HG03103 (cell line): ENCODE measurements at regions not wholly inside any gene's neighbourhood (a gene's known extent, or its start where the extent isn't known, plus 50 kb on each side); places are given as distances from the start of the nearest gene placed in this dataset.
"Not testable (repeated sequence)": the region's sequence is repeated elsewhere in the genome, so short reads cannot be mapped to it uniquely, and the experiment has no call there.

Experiments used
- ATAC-seq: cut with Tn5 transposase; IDR thresholded peaks from one replicate; pipeline ENCODE4 v1.9.1; 2021; ENCODE audit warnings: low read depth; ENCODE audit not compliant: unreplicated experiment

GRCh38 chr7:23931633-23932032 lies 221.6 kb downstream of the STK31 start:
- ATAC-seq = no peak

DNA sequence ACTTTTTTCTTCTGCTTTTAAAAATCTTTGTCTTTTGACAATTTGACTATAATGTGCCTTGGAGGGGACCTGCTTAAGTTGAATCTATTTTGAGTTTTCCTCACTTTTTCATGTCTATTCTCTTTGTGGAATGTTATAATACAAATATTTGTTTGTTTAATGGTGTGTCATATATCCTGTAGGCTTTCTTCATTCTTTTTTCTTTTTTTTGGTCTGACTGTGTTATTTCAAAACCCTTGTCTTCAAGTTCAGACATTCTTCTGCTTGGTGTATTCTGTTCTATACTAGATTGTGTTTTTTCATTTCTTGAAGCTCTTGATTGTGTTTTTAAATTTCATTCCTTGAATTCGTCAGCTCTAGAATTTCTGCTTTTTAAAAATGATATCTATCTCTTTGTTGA lies 228.2 kb downstream of the STK31 start:
- ATAC-seq = no peak

- no peak for ATAC-seq
These were observed 229.0 kb downstream of the STK31 start for GRCh38 chr7:23938937-23939552.

DNA sequence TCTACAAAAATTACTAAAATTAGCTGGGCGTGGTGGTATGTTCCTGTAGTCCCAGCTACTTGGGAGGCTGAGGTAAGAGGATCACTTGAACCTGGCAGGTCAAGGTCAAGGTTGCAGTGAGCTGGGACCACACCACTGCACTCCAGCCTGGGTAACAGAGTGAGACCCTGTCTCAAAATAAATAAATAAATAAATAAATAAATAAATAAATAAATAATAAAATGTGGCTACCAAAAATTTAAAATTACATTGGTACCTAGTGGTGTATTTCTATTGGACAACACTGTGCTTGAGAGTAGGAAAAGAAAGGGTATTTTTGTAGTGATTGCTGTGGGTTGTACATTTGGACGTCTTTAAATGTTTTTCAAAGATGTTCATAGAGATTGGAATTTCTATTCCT lies 229.7 kb downstream of the STK31 start:
- not testable (repeated sequence) for ATAC-seq

DNA sequence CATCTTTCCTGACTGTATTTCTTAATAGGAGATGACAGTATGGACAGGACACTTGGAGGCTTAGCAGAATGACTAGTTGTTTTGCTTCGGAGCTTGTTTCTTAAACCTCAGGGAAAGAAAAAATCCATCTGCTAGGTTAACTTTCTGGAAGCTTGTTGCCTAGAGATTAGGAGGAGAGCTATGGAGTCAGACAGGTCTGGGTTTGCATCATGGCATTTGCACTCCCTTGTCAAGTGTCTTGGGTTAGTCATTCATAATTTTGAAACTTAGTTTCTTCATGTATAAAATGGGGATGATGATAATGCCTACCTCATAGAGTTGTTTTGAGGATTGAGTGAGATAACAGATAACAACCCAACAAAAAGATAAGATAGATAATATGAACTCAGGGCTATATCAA lies 231.5 kb downstream of the STK31 start:
- ATAC-seq = no peak

GRCh38 chr7:23942032-23942431 lies 232.0 kb downstream of the STK31 start:
- ATAC-seq = no peak

- ATAC-seq = no peak
These were observed 234.1 kb downstream of the STK31 start for GRCh38 chr7:23944131-23944530.

GRCh38 chr7:23945472-23945871 lies 235.5 kb downstream of the STK31 start:
- ATAC-seq = no peak

DNA sequence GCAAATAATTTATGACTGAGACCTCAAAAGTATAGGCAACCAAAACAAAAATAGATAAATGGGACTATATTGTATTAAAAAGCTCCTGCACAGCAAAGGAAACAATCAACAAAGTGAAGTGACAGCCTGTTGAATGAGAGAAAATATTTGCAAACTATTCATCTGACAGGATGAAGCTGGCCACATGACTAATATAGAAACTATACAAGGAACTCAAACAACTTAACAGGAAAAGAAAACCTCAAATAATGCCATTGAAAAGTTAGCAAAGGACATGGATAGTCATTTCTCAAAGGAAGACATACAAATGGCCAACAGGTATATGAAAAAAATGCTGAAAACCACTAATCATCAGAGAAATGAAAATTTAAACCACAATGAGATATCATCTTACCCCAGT lies 245.1 kb downstream of the STK31 start:
- ATAC-seq = no peak

GRCh38 chr7:23955600-23956149 lies 245.7 kb downstream of the STK31 start:
- ATAC-seq = no peak

- no peak for ATAC-seq
These were observed 247.0 kb downstream of the STK31 start for GRCh38 chr7:23956772-23957576.

DNA sequence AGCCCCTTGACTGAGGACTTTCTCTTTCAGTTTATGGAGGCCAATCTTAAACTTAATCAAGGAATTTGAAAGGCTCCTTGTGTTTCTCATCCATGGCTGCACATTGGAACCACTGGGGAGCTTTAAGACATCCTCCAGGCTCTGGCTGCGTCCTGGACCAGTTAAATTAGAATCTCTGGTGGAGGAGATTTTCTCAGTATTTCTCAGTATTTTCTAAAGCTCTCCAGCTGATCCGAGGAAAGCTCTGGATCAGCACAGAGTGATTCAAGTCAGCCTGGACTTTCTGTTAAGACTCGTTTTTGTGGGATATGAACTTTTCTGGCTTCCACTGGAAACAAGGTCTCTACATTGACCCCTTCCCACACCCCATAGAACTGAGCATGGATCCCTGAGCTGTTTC lies 249.8 kb downstream of the STK31 start:
- no peak for ATAC-seq

GRCh38 chr7:23960361-23960760 lies 250.3 kb downstream of the STK31 start:
- no peak for ATAC-seq

- ATAC-seq = no peak
These were observed 253.6 kb downstream of the STK31 start for GRCh38 chr7:23963461-23964165.

- ATAC-seq = no peak
These were observed 254.7 kb downstream of the STK31 start for GRCh38 chr7:23964715-23965114.

DNA sequence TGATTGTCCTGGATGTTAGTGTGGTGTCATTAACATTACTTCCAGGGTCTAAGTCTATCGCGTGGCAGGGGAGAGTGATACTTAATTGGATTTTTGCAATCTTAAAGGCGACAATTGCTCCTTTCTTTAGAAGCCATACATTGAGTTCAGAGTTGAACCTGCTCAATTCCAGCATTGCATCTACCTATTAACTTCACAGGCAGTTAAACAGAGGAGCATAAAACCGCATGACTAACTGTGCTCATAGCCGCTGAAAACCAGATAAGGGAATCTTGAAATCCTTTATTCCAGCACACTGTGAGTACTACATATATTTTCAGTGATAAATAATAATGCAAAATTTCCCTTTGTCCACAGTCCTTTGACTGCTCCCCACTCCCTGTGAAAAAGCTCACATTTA lies 255.3 kb downstream of the STK31 start:
- ATAC-seq = no peak

DNA sequence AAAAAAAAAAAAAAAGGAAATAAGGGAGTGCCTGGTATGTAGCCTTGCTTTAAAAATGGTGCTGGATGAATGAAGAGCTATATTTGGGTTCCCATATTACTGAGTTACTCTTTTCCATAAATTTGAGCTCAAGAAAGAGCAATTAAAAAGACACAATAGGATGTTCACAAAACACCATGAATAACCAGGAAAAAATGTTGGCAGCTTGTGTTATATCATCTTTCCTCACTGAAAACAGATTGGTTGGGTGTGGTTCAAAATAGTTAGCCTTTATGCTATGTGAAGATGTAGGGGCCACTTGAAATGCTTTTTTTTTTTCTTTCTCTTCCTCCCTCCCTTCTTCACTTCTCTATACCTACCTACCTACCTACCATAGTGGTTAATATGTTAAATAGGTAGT lies 256.9 kb downstream of the STK31 start:
- no peak for ATAC-seq

DNA sequence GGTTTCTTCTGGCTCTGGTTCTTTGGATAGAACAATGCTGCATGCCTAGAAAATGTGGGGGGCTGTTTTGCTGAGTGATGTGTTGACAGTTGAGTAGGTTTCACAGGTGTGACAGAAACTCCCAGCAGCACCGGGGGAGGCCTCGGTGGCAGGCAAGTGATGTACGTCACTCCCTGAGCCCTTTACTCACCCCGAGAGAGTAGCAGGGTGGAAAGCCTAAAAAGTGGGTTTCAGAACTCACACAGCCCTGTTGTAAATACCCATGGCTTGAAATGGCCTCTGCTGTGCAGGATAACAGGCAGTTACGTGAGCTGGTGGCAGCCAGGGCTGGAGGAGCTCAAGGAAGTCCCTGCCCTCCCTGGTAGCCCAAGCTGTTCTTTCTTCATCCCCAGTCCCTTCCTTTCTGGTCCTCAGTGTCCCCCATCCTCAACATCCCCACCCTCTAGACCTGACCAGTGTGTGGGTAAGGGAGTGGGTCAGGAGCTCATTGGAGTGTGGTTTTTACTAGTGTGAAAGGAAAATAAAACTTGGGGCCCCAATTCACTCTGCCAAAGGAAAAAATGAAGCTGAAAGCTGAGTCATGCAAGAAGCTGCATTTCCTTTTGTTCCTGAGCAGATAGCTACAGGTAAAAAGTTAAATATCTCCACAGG lies 258.1 kb downstream of the STK31 start:
- no peak for ATAC-seq

DNA sequence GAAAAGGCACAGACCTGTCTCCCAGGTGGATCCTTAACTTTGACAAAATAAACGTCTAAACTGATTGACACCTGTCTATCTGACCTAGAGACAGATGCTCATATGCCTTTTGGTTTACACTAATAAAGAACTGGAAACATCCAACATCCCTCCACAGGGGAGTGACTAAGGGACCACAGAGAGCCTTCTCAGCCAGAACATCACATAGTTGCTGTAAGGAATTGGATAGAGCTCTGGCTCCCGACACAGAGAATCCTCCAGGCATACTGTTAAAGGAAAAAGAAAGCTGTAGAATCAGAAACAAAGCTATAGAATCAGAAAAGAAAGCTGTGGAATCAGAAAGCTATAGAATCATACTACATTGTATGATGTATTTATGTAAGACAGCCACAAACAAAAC lies 258.8 kb downstream of the STK31 start:
- ATAC-seq = no peak

- ATAC-seq = no peak
These were observed 259.4 kb downstream of the STK31 start for GRCh38 chr7:23969443-23969842.

GRCh38 chr7:23970193-23970592 lies 260.2 kb downstream of the STK31 start:
- no peak for ATAC-seq
